ENCODE measurements at regions not wholly inside any gene's neighbourhood (a gene's known extent, or its start where the extent isn't known, plus 50 kb on each side); places are given as distances from the start of the nearest gene placed in this dataset.
"Not testable (repeated sequence)": the region's sequence is repeated elsewhere in the genome, so short reads cannot be mapped to it uniquely, and the experiment has no call there.

GRCh38 chr18:8970843-8971242, 131.7 kb upstream of the NDUFV2 start:
- DNase-seq, result no peak

GRCh38 chr18:8972116-8972515, 130.4 kb upstream of the NDUFV2 start:
- no peak for DNase-seq

- no peak for DNase-seq
Observed at GRCh38 chr18:8974279-8974678, 128.2 kb upstream of the NDUFV2 start.

GRCh38 chr18:8974696-8975095, 127.8 kb upstream of the NDUFV2 start:
- no peak for DNase-seq

- DNase-seq, result no peak
Observed at GRCh38 chr18:8975624-8976023, 126.9 kb upstream of the NDUFV2 start.

- DNase-seq, result no peak
Observed at GRCh38 chr18:8976606-8977005, 125.9 kb upstream of the NDUFV2 start.

- no peak for DNase-seq
Observed at GRCh38 chr18:8977166-8977565, 125.3 kb upstream of the NDUFV2 start.

GRCh38 chr18:8977701-8978100, 124.8 kb upstream of the NDUFV2 start:
- DNase-seq, result no peak

- DNase-seq, result no peak
Observed at GRCh38 chr18:8978394-8978793, 124.1 kb upstream of the NDUFV2 start.

GRCh38 chr18:8979258-8979988, 123.1 kb upstream of the NDUFV2 start:
- DNase-seq, result no peak

GRCh38 chr18:8980496-8980895, 122.0 kb upstream of the NDUFV2 start:
- no peak for DNase-seq

- DNase-seq, result no peak
Observed at GRCh38 chr18:8980918-8981317, 121.6 kb upstream of the NDUFV2 start.

- DNase-seq, result no peak
Observed at GRCh38 chr18:8982416-8983183, 119.9 kb upstream of the NDUFV2 start.

- no peak for DNase-seq
Observed at GRCh38 chr18:8983195-8983594, 119.3 kb upstream of the NDUFV2 start.

- DNase-seq, result no peak
Observed at GRCh38 chr18:8984131-8984721, 118.3 kb upstream of the NDUFV2 start.

GRCh38 chr18:8987241-8987640, 115.3 kb upstream of the NDUFV2 start:
- no peak for DNase-seq

- DNase-seq, result peak; percentile 30 to 41
Observed at GRCh38 chr18:8988260-8988871, 114.1 kb upstream of the NDUFV2 start.

- no peak for DNase-seq
Observed at GRCh38 chr18:8989017-8989416, 113.5 kb upstream of the NDUFV2 start.

GRCh38 chr18:8989855-8990254, 112.6 kb upstream of the NDUFV2 start:
- DNase-seq, result no peak

- peak in 1 of 2 donors; percentile 13 for DNase-seq
Observed at GRCh38 chr18:8990276-8991031, 112.0 kb upstream of the NDUFV2 start.

GRCh38 chr18:8991155-8991554, 111.3 kb upstream of the NDUFV2 start:
- DNase-seq, result no peak

- not testable (repeated sequence) for DNase-seq
Observed at GRCh38 chr18:8992500-8992899, 110.0 kb upstream of the NDUFV2 start.

GRCh38 chr18:8994603-8995002, 107.9 kb upstream of the NDUFV2 start:
- DNase-seq, result no peak

All from hippocampal formation (tissue), 2 donors.